Thoracic aorta (tissue), 2 donors: ENCODE measurements at regions not wholly inside any gene's neighbourhood (a gene's known extent, or its start where the extent isn't known, plus 50 kb on each side); places are given as distances from the start of the nearest gene placed in this dataset.

Experiments used
- ATAC-seq: fragments of 150-250 bp; one replicate; pipeline ENCODE4 v1.8.0; 2017; ENCODE audit warnings: low read depth; ENCODE audit not compliant: insufficient number of reproducible peaks, low FRiP score
- DNase-seq: peaks from one replicate; pipeline ENCODE4 v3.0.0-alpha.2; 2020; ENCODE audit warnings: low spot score
- H3K27ac ChIP-seq, 2 donors: fragments of 200-600 bp; sonication (generic); 1 replicate in 1 of 2; 2 replicates in 1 of 2; pipeline ENCODE4 v1.5.1; 2016; ENCODE audit warnings: mild to moderate bottlenecking in 2 of 2, moderate library complexity in 2 of 2
- H3K27me3 ChIP-seq: fragments of 200-600 bp; sonication (generic); replicated peaks from 2 replicates; pipeline ENCODE4 v1.6.0; 2016; ENCODE audit warnings: mild to moderate bottlenecking; ENCODE audit not compliant: insufficient read depth
- H3K36me3 ChIP-seq: fragments of 200-600 bp; sonication (generic); one replicate; pipeline ENCODE4 v1.5.1; 2016
- H3K4me1 ChIP-seq, 2 donors: fragments of 200-600 bp; sonication (generic); 1 replicate in 1 of 2; 2 replicates in 1 of 2; pipeline versions ENCODE4 v1.5.1 to v1.6.0; 2016; ENCODE audit warnings: low read depth in 2 of 2, mild to moderate bottlenecking in 1 of 2; ENCODE audit not compliant: control insufficient read depth in 1 of 2
- H3K4me3 ChIP-seq: fragments of 200-600 bp; sonication (generic); 2 replicates; pipeline ENCODE4 v1.5.1; 2016; ENCODE audit warnings: mild to moderate bottlenecking
- H3K9me3 ChIP-seq: fragments of 200-600 bp; sonication (generic); 2 replicates; pipeline ENCODE4 v1.5.1; 2016
- TF ChIP-seq, protein P1 (sequence below): fragments of 200-600 bp; sonication (generic); IDR thresholded peaks from one replicate; pipeline ENCODE4 v1.5.1; 2019; ENCODE audit warnings: antibody characterized with exemption

- ATAC-seq (no peak), DNase-seq (no peak)
- Histone ChIP-seq H3K9me3 (no peaks in the 10 kb centered on the region), H3K27me3 (no peaks in the 10 kb centered on the region), H3K4me1 (no peaks in the 10 kb centered on the region), H3K36me3 (no peaks in the 10 kb centered on the region), H3K27ac (no peak overlapping the region), H3K4me3 (no peak overlapping the region)
- TF ChIP-seq, protein P1, sequence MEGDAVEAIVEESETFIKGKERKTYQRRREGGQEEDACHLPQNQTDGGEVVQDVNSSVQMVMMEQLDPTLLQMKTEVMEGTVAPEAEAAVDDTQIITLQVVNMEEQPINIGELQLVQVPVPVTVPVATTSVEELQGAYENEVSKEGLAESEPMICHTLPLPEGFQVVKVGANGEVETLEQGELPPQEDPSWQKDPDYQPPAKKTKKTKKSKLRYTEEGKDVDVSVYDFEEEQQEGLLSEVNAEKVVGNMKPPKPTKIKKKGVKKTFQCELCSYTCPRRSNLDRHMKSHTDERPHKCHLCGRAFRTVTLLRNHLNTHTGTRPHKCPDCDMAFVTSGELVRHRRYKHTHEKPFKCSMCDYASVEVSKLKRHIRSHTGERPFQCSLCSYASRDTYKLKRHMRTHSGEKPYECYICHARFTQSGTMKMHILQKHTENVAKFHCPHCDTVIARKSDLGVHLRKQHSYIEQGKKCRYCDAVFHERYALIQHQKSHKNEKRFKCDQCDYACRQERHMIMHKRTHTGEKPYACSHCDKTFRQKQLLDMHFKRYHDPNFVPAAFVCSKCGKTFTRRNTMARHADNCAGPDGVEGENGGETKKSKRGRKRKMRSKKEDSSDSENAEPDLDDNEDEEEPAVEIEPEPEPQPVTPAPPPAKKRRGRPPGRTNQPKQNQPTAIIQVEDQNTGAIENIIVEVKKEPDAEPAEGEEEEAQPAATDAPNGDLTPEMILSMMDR: no peak
These were observed 223.4 kb downstream of the HS3ST3A1 start for GRCh38 chr17:13378361-13378760.

DNA sequence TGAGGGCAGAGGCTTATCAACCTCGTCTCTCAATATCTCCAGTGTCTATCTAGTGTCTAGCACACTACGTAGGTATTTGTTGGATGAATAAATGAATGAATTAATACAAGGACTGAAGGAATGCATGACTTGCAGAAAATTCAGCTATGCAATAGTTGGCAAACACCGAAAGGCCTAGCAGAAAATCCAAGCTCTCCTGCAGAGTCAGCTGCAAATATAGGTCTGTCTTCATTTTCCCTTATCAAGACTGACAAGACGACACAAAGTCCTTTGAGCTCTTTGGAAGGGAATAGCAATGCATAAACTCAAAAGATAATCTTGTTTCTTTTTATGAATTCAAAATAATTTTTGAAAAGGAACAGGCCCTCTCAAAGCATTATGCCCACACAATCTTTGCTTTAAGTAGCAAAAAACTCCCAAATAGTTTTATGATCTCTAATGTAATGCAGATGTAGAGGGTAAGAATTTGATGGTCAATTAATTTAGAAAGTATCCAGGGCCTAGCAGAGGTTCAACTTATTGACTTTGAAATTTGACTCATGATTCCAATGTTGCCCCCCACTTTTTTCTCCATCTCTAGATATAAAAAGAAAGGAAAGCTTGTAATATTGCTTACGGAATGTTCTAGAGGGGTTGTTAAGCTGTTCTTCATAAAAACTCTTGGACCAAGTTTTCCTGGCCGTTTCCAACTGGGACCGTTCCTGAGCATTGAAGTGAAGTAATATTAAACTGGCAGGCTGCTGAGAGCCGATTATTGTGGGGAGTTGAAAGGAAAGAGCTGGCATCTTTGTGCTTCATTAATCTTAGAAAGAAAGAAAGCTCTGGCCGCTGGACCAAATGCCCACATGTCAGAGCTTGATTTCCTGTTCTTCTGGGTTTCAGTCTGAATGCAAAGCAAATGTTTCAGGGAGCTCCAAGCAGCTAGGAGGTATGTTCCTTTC, 227.3 kb downstream of the HS3ST3A1 start:
- H3K36me3 ChIP-seq: no peaks in the 10 kb centered on the region
- no peak overlapping the region for H3K4me3 ChIP-seq
- H3K4me1 ChIP-seq: no peaks in the 10 kb centered on the region
- no peaks in the 10 kb centered on the region for H3K27me3 ChIP-seq
- no peak for ATAC-seq
- TF ChIP-seq, protein P1: no peak
- H3K27ac ChIP-seq: no peak overlapping the region
- H3K9me3 ChIP-seq: no peaks in the 10 kb centered on the region
- no peak for DNase-seq

DNA sequence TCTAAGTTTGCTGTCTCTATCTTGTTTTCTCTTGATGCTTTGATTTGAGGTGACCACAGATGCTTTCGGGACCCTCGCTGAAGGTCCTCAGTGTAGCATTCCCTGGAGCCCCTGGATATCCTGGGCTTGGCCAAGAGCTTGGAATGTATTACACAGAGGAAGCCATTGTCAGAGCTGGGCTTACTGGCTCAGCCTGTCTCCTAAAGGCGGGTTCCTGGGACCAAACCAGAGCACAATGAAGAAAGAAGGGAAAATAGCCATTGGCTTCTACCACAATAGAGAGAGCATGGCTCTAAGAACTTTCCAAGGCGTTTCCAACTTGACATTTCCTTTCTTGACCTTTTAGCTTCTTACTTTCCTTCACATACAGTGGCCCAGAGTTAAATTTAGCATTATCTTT, 229.3 kb downstream of the HS3ST3A1 start:
- no peaks in the 10 kb centered on the region for H3K27me3 ChIP-seq
- H3K27ac ChIP-seq: no peak overlapping the region
- TF ChIP-seq, protein P1: no peak
- H3K36me3 ChIP-seq: no peaks in the 10 kb centered on the region
- no peak overlapping the region for H3K4me3 ChIP-seq
- no peak for ATAC-seq
- H3K9me3 ChIP-seq: no peaks in the 10 kb centered on the region
- H3K4me1 ChIP-seq: no peaks in the 10 kb centered on the region
- no peak for DNase-seq

- no peaks in the 10 kb centered on the region for H3K9me3 ChIP-seq
- H3K27ac ChIP-seq: no peak overlapping the region
- no peak for ATAC-seq
- DNase-seq: no peak
- no peaks in the 10 kb centered on the region for H3K36me3 ChIP-seq
- no peak overlapping the region for H3K4me3 ChIP-seq
- H3K27me3 ChIP-seq: no peaks in the 10 kb centered on the region
- no peaks in the 10 kb centered on the region for H3K4me1 ChIP-seq
- TF ChIP-seq, protein P1: no peak
These were observed 234.6 kb downstream of the HS3ST3A1 start for GRCh38 chr17:13367154-13367553.

GRCh38 chr17:13365331-13365730, 236.4 kb downstream of the HS3ST3A1 start:
- TF ChIP-seq, protein P1: no peak
- Histone ChIP-seq H3K4me1 (no peaks in the 10 kb centered on the region), H3K4me3 (no peak overlapping the region), H3K27me3 (no peaks in the 10 kb centered on the region), H3K9me3 (no peaks in the 10 kb centered on the region), H3K36me3 (no peaks in the 10 kb centered on the region), H3K27ac (no peak overlapping the region)
- DNase-seq: no peak
- ATAC-seq: no peak
